Left ventricle myocardium inferior (tissue), 1 donor: ENCODE measurements at regions not wholly inside any gene's neighbourhood (a gene's known extent, or its start where the extent isn't known, plus 50 kb on each side); places are given as distances from the start of the nearest gene placed in this dataset.

Experiments used
- DNase-seq: peaks from one replicate; pipeline ENCODE4 v3.0.0-alpha.2; 2020
- H3K27ac ChIP-seq: fragments of 200-600 bp; replicated peaks from 2 replicates; pipeline ENCODE4 v1.8.0; 2021
- H3K27me3 ChIP-seq: fragments of 200-600 bp; 2 replicates; pipeline ENCODE4 v1.8.0; 2021; ENCODE audit warnings: low read depth
- H3K36me3 ChIP-seq: fragments of 200-600 bp; 2 replicates; pipeline ENCODE4 v1.8.0; 2021
- H3K4me1 ChIP-seq: fragments of 200-600 bp; 2 replicates; pipeline ENCODE4 v1.8.0; 2021
- H3K4me3 ChIP-seq: fragments of 200-600 bp; 2 replicates; pipeline ENCODE4 v1.8.0; 2021; ENCODE audit warnings: mild to moderate bottlenecking, moderate library complexity
- H3K9me3 ChIP-seq: fragments of 200-600 bp; replicated peaks from 2 replicates; pipeline ENCODE4 v1.8.0; 2021
- CTCF ChIP-seq: fragments of 200-600 bp; IDR thresholded peaks from 2 replicates; pipeline ENCODE4 v1.8.0; 2021; ENCODE audit warnings: antibody characterized with exemption, mild to moderate bottlenecking, borderline replicate concordance
- intact Hi-C: fragments of 100-400 bp; cut with micrococcal nuclease; formaldehyde crosslinking; loops from one replicate; pipeline ENCODE4 v1.11.0; 2022
- donor health status: DM: no; HTN: yes; CAD: no; lungs with severe emphysema.

GRCh38 chr9:11931109-11931508 lies 762.1 kb upstream of the TYRP1 start:
- H3K27ac ChIP-seq, result no peak overlapping the region
- no peak for TF ChIP-seq CTCF
- H3K27me3 ChIP-seq, result no peaks in the 10 kb centered on the region
- no peak overlapping the region for H3K4me3 ChIP-seq
- DNase-seq, result no peak
- no peaks in the 10 kb centered on the region for H3K36me3 ChIP-seq
- peaks cover 8% of the 10 kb centered on the region for H3K9me3 ChIP-seq
- no peaks in the 10 kb centered on the region for H3K4me1 ChIP-seq
- intact Hi-C loops, result no loop called here

GRCh38 chr9:11931751-11932150 lies 761.4 kb upstream of the TYRP1 start:
- TF ChIP-seq CTCF, result no peak
- DNase-seq, result no peak
- Histone ChIP-seq H3K36me3 (no peaks in the 10 kb centered on the region), H3K27ac (no peak overlapping the region), H3K9me3 (peaks cover 6% of the 10 kb centered on the region), H3K27me3 (no peaks in the 10 kb centered on the region), H3K4me3 (no peak overlapping the region), H3K4me1 (no peaks in the 10 kb centered on the region)
- intact Hi-C loops, result no loop called here

DNA sequence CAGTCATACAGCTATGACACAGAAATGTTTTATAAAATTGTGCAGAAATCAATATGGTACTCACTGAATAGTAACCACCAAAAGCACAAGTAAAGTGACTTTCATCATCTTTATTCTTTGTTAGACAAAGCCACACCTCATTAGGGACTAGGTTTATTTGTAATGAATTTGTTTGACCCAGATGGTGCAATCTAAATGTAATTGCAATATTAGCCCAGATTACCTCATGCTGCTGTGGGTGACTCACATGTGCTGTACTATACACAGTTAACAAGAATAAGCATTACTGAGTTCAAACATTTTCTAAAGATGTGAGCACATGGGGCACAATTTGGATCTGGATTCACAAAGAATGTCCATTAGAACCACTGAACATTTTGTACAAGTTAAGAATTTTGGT lies 759.3 kb upstream of the TYRP1 start:
- intact Hi-C loops, result no loop called here

DNA sequence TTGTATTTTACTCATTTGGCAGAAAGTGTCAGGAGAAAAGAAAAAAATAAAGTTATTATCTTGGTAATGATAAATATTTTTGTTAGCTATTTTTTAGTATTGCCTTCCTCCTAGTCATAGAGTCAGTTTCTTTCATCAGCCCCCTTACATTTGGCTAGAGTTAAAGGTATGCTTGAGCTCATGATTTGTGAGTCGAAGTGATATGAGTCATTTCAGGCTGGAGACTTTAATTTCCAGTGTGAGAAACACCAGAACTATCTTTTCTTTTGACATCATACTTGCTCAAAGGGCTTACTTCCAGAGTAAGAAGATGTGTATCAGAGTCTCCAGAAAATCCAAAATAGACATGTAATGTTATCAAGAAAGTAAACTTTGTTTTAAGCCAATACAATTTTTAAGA lies 746.7 kb upstream of the TYRP1 start:
- no peaks in the 10 kb centered on the region for H3K4me1 ChIP-seq
- intact Hi-C loops, result no loop called here
- H3K27me3 ChIP-seq, result no peaks in the 10 kb centered on the region
- H3K4me3 ChIP-seq, result no peak overlapping the region
- no peaks in the 10 kb centered on the region for H3K36me3 ChIP-seq
- no peak for DNase-seq
- peaks cover 8% of the 10 kb centered on the region for H3K9me3 ChIP-seq
- TF ChIP-seq CTCF, result no peak
- no peak overlapping the region for H3K27ac ChIP-seq

More for the DNA sequence above, 759.3 kb upstream of the TYRP1 start:
- Histone ChIP-seq H3K4me3 (no peak overlapping the region), H3K9me3 (peaks cover 4% of the 10 kb centered on the region), H3K27ac (no peak overlapping the region), H3K27me3 (no peaks in the 10 kb centered on the region), H3K36me3 (no peaks in the 10 kb centered on the region), H3K4me1 (no peaks in the 10 kb centered on the region)
- TF ChIP-seq CTCF, result no peak
- no peak for DNase-seq

DNA sequence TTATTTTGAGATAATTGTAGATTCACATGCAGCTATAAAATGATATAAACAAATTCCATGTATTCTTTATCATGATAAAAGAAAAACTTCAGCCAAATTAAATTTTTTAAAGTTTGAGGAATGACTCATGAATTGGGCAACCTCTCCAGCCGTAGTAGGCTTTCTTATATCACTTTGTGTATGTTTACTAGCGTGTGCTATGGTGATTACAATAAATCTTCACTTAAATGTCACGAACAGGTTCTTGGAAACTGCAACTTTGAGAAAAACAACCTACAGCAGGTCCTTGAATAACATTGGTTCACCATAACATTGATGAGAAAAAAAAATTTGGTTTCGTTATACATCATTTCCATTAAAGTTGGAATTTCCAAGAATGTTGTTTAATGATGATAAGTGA lies 730.9 kb upstream of the TYRP1 start:
- peaks cover 21% of the 10 kb centered on the region for H3K9me3 ChIP-seq
- intact Hi-C loops, result no loop called here
- no peaks in the 10 kb centered on the region for H3K27me3 ChIP-seq
- no peak for DNase-seq
- no peak overlapping the region for H3K4me3 ChIP-seq
- H3K36me3 ChIP-seq, result no peaks in the 10 kb centered on the region
- no peak overlapping the region for H3K27ac ChIP-seq
- no peak for TF ChIP-seq CTCF
- H3K4me1 ChIP-seq, result no peaks in the 10 kb centered on the region

DNA sequence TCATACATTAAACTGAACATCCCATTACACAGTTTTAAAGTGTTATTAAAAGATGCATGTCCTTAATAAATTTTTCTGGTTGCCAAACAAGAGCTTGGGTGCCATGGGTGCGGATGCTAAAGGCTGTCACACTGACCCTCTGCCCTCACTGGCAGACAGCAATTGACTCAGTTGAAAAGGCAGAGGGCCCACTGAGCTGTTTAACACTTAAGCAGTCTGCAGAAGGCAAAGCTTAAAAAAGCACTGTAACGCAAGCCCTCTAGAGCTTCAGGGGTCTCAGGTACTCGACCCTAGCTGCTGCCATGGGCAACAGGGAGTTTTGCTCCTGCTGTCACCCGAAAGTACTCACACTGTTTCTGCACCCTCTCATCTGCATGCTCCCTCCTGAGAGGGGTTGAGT lies 726.4 kb upstream of the TYRP1 start:
- DNase-seq, result no peak
- no peaks in the 10 kb centered on the region for H3K9me3 ChIP-seq
- no peaks in the 10 kb centered on the region for H3K4me1 ChIP-seq
- H3K27ac ChIP-seq, result no peak overlapping the region
- H3K4me3 ChIP-seq, result no peak overlapping the region
- H3K36me3 ChIP-seq, result no peaks in the 10 kb centered on the region
- no peak for TF ChIP-seq CTCF
- intact Hi-C loops, result no loop called here
- H3K27me3 ChIP-seq, result no peaks in the 10 kb centered on the region
